HG03025 (cell line): ENCODE measurements at regions not wholly inside any gene's neighbourhood (a gene's known extent, or its start where the extent isn't known, plus 50 kb on each side); places are given as distances from the start of the nearest gene placed in this dataset.
"Not testable (repeated sequence)": the region's sequence is repeated elsewhere in the genome, so short reads cannot be mapped to it uniquely, and the experiment has no call there.

ENCODE experiments used
- ATAC-seq: cut with Tn5 transposase; IDR thresholded peaks from one replicate; pipeline ENCODE4 v1.9.1; 2021; ENCODE audit warnings: mild to moderate bottlenecking, moderate library complexity; ENCODE audit not compliant: unreplicated experiment, low FRiP score

- no peak for ATAC-seq
These were observed 333.8 kb upstream of the CTNND2 start for GRCh38 chr5:12237837-12238575.

GRCh38 chr5:12230659-12231058, 326.4 kb upstream of the CTNND2 start:
- ATAC-seq: no peak

DNA sequence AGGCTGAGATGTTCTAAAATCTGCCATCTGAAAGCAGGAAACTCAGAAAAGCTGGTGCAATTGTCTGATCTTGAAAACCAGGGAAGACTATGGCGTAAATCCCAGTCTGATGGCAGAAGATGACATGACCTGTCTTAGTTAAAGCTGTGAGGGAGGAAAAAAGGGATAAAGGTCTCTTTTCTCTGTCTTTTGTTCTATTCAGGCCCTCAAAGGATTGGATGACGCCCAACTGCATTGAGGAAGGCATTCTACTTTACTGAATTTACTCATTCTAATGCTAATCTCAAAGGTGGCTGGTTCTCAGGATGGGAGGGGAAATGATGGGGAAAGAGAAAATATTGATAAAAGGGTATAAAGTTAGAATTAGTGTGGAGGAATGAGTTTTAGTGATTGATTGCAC, 312.8 kb upstream of the CTNND2 start:
- no peak for ATAC-seq

GRCh38 chr5:12214267-12215015, 310.2 kb upstream of the CTNND2 start:
- no peak for ATAC-seq

GRCh38 chr5:12208366-12209100, 304.3 kb upstream of the CTNND2 start:
- ATAC-seq: no peak

DNA sequence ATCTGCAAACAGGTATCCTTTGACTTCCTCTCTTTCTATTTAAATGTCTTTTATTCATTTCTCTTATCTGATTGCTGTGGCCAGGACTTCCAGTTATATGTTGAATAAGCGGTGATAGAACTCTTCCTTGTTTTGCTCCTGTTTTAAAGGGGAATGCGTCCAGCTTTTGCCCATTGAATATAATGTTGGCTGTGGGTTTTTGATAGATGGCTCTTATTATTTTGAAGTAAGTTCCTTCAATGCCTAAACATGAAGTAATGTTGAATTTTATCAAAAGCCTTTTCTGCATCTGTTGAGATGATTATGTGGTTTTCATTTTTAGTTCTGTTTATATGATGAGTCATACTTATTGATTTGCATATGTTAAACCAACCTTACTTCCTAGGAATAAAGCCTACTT, 300.5 kb upstream of the CTNND2 start:
- ATAC-seq: no peak

DNA sequence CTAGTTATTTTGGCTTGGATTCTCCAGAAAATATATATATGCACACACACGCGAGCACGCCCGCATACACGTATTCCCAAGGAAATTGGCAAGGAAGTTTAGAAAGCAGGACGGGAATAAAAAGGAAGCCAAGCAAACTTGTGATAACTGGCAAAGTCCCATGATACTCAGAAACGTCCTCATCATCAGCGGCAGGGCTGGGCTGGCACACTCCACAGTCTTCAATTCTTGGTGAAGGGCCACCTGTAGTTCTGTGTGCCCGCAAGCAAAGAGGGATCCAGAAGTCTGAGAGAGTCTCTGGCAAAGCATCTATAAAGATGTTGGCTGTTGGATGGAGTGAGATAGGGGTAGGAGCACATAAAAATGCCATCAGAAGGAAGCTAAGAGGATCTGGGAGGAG, 289.3 kb upstream of the CTNND2 start:
- ATAC-seq: no peak

DNA sequence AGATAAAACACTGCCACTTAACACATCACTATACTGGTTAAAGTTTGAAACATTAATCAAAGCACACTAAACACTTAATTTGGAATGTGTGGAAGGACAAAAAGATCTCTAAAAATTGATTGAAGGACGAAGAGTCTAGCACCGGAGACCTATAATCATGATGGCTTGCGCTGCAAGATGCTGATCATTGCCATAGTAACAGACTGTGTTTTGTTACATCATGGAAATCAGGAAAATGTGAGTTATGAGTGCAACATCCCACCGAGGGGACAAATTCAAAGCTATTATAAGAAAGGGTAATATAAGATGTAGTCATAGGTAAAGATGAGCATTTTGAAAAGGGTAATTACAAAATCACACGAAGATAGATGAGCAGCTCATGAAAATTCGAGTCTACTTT, 278.8 kb upstream of the CTNND2 start:
- ATAC-seq: no peak

DNA sequence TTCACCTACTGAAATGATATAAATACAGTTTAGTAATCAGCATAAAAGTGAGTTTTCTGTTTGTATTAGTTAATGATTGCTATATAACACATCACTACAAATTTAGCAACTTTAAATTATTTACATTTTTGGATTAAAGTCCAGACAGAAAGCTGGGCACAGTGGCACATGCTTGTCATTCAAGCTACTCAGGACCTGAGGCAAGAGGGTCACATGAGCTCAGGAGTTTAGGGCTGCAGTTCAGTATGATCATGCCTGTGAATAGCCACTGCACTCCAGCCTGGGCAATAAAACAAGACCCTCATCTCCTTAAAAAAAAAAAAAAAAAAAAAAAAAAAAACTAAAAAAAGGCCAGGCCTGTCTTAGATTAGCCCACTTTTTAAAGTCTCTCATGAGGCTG, 273.6 kb upstream of the CTNND2 start:
- ATAC-seq: no peak

DNA sequence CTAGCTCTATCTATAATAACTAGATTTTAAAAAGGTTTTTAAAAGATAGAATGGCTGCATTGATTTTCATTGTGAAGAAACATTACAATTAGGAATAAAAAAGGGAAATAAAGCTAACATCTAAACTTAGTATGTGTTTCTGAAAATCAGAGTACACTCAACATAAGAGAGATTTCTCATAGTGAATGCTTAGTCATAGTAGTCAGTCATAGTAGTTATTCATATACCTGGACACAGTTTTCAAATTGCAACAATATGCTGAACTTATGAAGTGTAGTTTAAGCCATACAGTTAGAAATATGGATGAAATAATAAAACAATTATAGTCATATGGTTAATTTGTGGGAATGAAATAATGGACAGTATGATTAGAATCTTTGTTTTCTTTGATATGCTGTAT, 273.0 kb upstream of the CTNND2 start:
- no peak for ATAC-seq

DNA sequence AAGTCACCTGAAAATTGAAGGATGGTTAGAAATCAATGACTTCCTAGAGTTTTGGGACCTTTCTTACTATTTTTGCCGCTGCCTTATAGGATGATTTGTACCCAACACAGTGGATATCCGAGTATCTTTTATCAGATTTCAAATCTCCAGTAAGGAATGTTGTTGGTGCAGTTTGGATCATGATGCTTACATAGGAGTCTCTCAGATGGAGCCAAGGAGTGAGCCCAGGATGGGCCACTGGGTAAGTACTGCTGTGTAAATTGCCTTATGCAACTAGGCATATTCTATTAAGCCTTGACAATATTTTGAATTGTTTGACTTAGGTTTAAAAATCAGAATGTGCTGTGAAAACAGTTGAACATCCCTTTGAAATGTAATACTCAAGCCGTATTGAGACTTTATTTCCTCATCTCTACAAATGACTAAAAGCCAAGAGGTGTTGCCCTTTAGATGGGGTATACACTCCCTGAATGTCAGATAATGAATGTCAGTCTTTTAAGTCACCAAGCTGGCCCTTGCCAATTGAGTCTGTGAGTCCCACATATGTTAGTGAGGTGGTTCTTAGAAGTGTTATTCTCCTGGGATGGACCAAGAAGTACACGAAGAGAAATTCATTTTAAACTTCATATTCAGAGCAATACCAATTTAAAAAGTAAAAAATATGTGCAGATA, 271.8 kb upstream of the CTNND2 start:
- no peak for ATAC-seq

DNA sequence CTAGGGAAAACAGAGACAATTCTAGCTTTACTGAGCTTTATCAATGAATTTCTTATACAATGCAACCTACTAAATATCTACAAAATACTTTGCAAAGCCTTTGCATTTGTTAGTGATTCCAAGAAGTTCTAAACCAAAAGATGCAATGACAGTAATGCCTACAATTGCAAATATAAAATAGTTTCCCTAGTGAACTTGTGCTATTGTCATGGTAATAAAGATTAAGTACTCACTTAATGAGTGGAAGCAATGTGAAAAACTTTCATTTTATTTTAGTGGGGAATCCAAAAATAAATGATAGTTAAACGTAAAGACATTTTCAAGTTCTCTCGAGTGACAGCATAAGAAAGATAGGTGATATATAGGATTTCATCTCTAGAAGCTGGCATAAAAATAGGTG, 270.5 kb upstream of the CTNND2 start:
- no peak for ATAC-seq

DNA sequence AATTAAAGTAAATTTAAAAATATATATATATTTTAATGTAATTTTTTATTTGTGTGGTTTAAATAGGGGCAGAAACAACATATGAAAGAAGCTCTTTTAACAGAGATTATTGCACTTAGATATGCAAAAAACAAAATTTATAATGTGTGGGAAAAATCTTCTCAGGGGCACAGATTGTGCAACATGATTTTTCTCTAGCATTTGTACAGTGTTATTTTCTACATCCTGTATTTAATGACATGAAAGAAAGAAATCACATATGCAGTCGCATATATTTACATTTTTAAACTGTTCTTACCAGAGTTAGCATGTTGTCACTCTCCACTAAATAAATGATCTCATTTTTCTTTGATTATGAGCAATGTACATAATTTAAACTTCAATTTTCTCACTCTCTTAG, 265.3 kb upstream of the CTNND2 start:
- ATAC-seq: no peak

DNA sequence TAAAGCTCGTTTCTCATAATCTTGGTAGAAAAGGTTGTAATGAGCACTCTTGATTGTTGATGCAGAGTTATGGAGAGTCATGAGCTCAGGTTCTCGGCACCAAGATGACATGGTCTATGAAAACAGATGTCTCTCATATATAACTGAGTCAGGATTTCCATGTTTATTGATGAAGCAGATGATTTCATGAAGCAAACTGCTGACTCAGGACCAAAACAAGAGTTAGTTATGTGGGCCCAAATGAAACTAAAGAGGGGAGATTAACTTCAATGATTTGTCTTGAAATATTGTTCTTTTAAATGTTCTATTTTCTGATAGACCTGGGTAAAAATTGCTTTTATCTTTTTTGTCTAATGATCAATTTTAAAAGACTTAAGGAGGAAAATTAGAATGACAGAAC, 258.6 kb upstream of the CTNND2 start:
- no peak for ATAC-seq

- ATAC-seq: no peak
These were observed 243.3 kb upstream of the CTNND2 start for GRCh38 chr5:12147513-12147912.

- no peak for ATAC-seq
These were observed 237.2 kb upstream of the CTNND2 start for GRCh38 chr5:12141496-12141895.

DNA sequence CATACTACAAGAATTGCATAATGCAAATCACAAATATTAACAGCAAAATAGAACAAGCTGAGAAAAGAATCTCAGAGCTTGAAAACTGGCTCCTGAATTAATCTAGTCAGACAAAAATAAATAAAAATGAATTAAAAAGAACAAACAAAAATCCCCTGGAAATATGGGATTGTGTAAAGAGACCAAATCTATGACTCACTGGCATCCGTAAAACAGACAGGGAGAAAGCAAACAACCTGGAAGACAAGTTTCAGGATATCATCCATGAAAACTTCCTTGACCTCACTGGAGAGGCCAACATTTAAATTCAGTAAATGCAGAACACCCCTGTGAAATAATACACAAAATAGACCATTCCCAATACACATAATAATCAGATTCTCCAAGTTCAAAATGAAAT, 229.3 kb upstream of the CTNND2 start:
- no peak for ATAC-seq

DNA sequence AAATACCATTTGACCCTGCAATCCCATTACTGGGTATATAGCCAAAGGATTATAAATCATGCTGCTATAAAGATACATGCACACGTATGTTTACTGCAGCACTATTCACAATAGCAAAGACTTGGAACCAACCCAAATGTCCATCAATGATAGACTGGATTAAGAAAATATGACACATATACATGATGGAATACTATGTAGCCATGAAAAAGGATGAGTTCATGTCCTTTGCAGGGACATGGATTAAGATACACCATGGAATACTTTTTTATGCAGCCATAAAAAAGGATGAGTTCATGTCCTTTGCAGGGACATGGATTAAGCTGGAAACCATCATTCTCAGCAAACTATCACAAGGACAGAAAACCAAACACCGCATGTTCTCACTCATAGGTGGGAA, 226.8 kb upstream of the CTNND2 start:
- not testable (repeated sequence) for ATAC-seq

- ATAC-seq: no peak
These were observed 221.6 kb upstream of the CTNND2 start for GRCh38 chr5:12125895-12126294.

DNA sequence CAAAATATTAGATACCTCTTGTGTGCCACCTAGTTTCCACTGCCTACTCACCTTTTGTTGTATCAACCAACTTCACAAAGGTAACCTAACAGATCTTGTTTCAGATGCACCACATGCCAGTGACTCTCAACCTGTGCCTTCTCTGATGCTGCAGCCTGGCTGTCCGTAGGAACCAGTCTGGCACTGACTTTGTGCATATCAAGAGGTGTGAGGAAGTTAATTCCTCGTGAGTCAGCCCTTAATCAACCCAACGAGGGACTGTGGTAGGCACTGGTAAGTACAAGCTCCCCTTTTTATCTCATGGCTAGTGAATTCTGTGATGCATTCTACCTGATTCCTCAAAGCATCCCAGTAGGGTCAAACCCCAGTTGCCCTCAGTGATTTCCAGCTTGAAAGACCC, 215.4 kb upstream of the CTNND2 start:
- ATAC-seq: no peak

- ATAC-seq: no peak
These were observed 209.8 kb upstream of the CTNND2 start for GRCh38 chr5:12114075-12114474.
